Lower leg skin (tissue), 3 donors: ENCODE measurements at regions not wholly inside any gene's neighbourhood (a gene's known extent, or its start where the extent isn't known, plus 50 kb on each side); places are given as distances from the start of the nearest gene placed in this dataset.

Experiments
- CTCF ChIP-seq, 3 donors: fragments of 450-650 bp; IDR thresholded peaks; one replicate each; pipeline ENCODE4 v1.5.1; 2016; ENCODE audit warnings: antibody characterized with exemption in 3 of 3, mild to moderate bottlenecking in 3 of 3, moderate library complexity in 2 of 3
- POLR2A ChIP-seq, 2 donors: fragments of 450-650 bp; IDR thresholded peaks; one replicate each; pipeline ENCODE4 v1.6.1; 2016 to 2017; ENCODE audit warnings: antibody characterized with exemption in 2 of 2, mild to moderate bottlenecking in 1 of 2, moderate library complexity in 1 of 2

- TF ChIP-seq CTCF (IDR thresholded peaks at IDR 0.05): no peak
- TF ChIP-seq POLR2A (IDR thresholded peaks at IDR 0.05): no peak
Measured at GRCh38 chr9:16121168-16121567, 568.3 kb downstream of the CCDC171 start.
